ENCODE measurements at regions not wholly inside any gene's neighbourhood (a gene's known extent, or its start where the extent isn't known, plus 50 kb on each side); places are given as distances from the start of the nearest gene placed in this dataset.

DNA sequence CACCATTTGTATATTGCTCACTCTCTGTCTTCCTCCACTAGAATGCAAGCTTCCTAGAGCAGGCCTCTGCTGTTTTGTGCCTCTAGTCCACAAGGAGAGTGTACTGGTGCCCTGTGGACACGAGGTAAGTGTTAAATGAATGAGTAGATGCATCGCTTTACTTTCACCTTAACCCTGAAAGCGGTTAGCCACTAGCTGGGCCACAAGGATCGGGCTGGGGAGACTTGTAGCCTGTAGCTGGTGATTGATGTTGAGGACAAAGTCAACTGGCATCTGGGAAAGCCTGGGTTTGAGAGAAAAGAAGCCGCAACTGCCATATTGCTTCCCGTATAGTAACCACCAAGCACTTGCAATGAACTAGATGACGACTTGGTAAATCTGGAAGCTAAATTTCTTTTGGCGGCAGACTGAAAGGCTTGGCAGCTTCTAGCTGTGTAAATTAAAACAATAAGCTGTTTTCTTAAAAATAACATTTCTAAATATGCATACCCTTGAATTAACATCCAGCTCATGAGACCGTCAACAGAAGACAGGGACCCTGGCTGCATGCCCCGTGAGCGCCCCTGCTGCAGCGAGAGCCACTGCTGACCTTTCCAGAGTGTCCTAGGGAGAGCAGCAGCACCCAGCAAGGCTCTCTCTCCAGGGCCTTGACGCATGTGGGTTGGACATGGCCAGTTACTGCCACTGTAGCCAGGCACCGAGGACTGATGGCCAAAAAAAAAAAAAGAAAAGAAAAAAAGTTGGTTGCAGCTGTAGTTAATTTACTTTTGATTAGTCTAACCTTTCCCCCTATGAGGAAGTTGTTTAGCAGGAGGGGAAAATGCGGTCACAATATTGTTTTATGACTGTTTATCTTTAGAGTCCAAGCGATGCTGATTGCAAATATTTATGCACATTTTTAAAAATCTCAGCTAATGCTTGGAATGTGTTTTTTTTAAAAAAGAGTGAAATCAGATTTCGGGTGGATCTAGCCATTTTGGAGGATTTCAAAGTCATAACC lies 315.1 kb downstream of the TFAP2C start:
- no peak for DNase-seq (ENCODE audit: low read depth, low spot score)
- FAIRE-seq = no peak
- no TSS peak for BruUV-seq (replicated peaks)
- H3K4me3 ChIP-seq = no peak overlapping the region
- in situ Hi-C loops (cut with MboI) = no loop called here
- CTCF ChIA-PET = no interaction called here
- H3K9me3 ChIP-seq (replicated peaks; ENCODE audit: control insufficient read depth, insufficient read depth, low read length) = no peaks in the 10 kb centered on the region
- H3K4me2 ChIP-seq (ENCODE audit: control insufficient read depth, insufficient read depth) = no peak overlapping the region
- no peaks in the 10 kb centered on the region for H3K4me1 ChIP-seq (ENCODE audit: control insufficient read depth, insufficient read depth, low read length)
- RAD21 ChIA-PET (ENCODE audit: unreplicated experiment) = no interaction called here
- H3K9ac ChIP-seq (ENCODE audit: control insufficient read depth, insufficient read depth, low read length) = no peak overlapping the region
- no peaks in the 10 kb centered on the region for H4K20me1 ChIP-seq (ENCODE audit: control insufficient read depth, insufficient read depth)
- H3K36me3 ChIP-seq (ENCODE audit: control insufficient read depth in 2 of 2, insufficient read depth in 2 of 2, low read length in 1 of 2) = no peaks in the 10 kb centered on the region
- SMC1A ChIA-PET (ENCODE audit: uncharacterized antibody, unreplicated experiment) = no interaction called here
- no peaks in the 10 kb centered on the region for H3K79me2 ChIP-seq (ENCODE audit: control insufficient read depth, insufficient read depth, low read length)
- intact Hi-C loops (cut with micrococcal nuclease; ENCODE audit: unreplicated experiment) = no loop called here
- POLR2A ChIA-PET = no interaction called here
- H3K27ac ChIP-seq (ENCODE audit: control insufficient read depth, insufficient read depth) = no peak overlapping the region
- H2AFZ ChIP-seq (ENCODE audit: control insufficient read depth, low read depth, low read length) = no peak overlapping the region
- ATAC-seq = no peak
- peaks cover 0 to 5% of the 10 kb centered on the region in 2 experiments; a peak in 2 of 4 replicates for H3K27me3 ChIP-seq (replicated peaks in 1 of 2; ENCODE audit: control insufficient read depth in 2 of 2, insufficient read depth in 2 of 2, low read length in 1 of 2)
- WGBS (ENCODE audit: insufficient coverage, insufficient replicate concordance, low lambda C conversion rate, missing lambda C conversion rate) = 27% methylated on average over 17 of the region's 17 CpGs
- TF ChIP-seq HDAC2 (IDR thresholded peaks at IDR 0.05) (no peak), POLR2AphosphoS5 (IDR thresholded peaks at IDR 0.05; ENCODE audit: low read length) (no peak), YY1 (IDR thresholded peaks at IDR 0.05; ENCODE audit: low read depth, low read length) (no peak), ZZZ3 (IDR thresholded peaks at IDR 0.05; ENCODE audit: control insufficient read depth, insufficient read length, low read depth) (no peak), EGR1 (IDR thresholded peaks at IDR 0.05; ENCODE audit: borderline replicate concordance in 1 of 2, low read depth in 2 of 2, low read length in 2 of 2) (no peak), SMARCA5 (IDR thresholded peaks at IDR 0.05) (no peak), FOS (IDR thresholded peaks at IDR 0.05; ENCODE audit: borderline replicate concordance, extremely low read depth, insufficient read length) (no peak), BCL11A (IDR thresholded peaks at IDR 0.05; ENCODE audit: low read depth, low read length) (no peak), SMAD1 (IDR thresholded peaks at IDR 0.05; ENCODE audit: low read depth, partially characterized antibody) (no peak), TCF3 (IDR thresholded peaks at IDR 0.05; ENCODE audit: borderline replicate concordance, insufficient read depth, low read depth, low read length) (no peak), ZNF274 (IDR thresholded peaks at IDR 0.05; ENCODE audit: insufficient read depth, insufficient read length) (no peak)
- TF ChIP-seq, protein P1, sequence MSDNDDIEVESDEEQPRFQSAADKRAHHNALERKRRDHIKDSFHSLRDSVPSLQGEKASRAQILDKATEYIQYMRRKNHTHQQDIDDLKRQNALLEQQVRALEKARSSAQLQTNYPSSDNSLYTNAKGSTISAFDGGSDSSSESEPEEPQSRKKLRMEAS (IDR thresholded peaks at IDR 0.05; ENCODE audit: low read depth, low read length) = no peak
- TF ChIP-seq, protein P2, sequence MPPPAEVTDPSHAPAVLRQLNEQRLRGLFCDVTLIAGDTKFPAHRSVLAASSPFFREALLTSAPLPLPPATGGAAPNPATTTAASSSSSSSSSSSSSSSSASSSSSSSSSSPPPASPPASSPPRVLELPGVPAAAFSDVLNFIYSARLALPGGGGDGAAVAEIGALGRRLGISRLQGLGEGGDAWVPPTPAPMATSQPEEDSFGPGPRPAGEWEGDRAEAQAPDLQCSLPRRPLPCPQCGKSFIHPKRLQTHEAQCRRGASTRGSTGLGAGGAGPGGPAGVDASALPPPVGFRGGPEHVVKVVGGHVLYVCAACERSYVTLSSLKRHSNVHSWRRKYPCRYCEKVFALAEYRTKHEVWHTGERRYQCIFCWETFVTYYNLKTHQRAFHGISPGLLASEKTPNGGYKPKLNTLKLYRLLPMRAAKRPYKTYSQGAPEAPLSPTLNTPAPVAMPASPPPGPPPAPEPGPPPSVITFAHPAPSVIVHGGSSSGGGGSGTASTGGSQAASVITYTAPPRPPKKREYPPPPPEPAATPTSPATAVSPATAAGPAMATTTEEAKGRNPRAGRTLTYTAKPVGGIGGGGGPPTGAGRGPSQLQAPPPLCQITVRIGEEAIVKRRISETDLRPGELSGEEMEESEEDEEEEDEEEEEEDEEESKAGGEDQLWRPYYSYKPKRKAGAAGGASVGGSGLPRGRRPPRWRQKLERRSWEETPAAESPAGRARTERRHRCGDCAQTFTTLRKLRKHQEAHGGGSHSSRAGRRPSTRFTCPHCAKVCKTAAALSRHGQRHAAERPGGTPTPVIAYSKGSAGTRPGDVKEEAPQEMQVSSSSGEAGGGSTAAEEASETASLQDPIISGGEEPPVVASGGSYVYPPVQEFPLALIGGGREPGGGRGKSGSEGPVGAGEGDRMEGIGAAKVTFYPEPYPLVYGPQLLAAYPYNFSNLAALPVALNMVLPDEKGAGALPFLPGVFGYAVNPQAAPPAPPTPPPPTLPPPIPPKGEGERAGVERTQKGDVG (CRISPR knock-in tag; IDR thresholded peaks at IDR 0.05) = no peak
- TF ChIP-seq, protein P3, sequence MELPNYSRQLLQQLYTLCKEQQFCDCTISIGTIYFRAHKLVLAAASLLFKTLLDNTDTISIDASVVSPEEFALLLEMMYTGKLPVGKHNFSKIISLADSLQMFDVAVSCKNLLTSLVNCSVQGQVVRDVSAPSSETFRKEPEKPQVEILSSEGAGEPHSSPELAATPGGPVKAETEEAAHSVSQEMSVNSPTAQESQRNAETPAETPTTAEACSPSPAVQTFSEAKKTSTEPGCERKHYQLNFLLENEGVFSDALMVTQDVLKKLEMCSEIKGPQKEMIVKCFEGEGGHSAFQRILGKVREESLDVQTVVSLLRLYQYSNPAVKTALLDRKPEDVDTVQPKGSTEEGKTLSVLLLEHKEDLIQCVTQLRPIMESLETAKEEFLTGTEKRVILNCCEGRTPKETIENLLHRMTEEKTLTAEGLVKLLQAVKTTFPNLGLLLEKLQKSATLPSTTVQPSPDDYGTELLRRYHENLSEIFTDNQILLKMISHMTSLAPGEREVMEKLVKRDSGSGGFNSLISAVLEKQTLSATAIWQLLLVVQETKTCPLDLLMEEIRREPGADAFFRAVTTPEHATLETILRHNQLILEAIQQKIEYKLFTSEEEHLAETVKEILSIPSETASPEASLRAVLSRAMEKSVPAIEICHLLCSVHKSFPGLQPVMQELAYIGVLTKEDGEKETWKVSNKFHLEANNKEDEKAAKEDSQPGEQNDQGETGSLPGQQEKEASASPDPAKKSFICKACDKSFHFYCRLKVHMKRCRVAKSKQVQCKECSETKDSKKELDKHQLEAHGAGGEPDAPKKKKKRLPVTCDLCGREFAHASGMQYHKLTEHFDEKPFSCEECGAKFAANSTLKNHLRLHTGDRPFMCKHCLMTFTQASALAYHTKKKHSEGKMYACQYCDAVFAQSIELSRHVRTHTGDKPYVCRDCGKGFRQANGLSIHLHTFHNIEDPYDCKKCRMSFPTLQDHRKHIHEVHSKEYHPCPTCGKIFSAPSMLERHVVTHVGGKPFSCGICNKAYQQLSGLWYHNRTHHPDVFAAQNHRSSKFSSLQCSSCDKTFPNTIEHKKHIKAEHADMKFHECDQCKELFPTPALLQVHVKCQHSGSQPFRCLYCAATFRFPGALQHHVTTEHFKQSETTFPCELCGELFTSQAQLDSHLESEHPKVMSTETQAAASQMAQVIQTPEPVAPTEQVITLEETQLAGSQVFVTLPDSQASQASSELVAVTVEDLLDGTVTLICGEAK (IDR thresholded peaks at IDR 0.05; ENCODE audit: borderline replicate concordance) = no peak
- TF ChIP-seq, protein P4, sequence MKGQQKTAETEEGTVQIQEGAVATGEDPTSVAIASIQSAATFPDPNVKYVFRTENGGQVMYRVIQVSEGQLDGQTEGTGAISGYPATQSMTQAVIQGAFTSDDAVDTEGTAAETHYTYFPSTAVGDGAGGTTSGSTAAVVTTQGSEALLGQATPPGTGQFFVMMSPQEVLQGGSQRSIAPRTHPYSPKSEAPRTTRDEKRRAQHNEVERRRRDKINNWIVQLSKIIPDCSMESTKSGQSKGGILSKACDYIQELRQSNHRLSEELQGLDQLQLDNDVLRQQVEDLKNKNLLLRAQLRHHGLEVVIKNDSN (IDR thresholded peaks at IDR 0.05; ENCODE audit: borderline replicate concordance, extremely low read length, insufficient read depth, low read depth, low read length) = no peak
